HEK293 (cell line): ENCODE measurements at regions not wholly inside any gene's neighbourhood (a gene's known extent, or its start where the extent isn't known, plus 50 kb on each side); places are given as distances from the start of the nearest gene placed in this dataset.

Experiments
- CTCF ChIP-seq: fragments of 450-650 bp; formaldehyde crosslinking; IDR thresholded peaks from 2 replicates; pipeline ENCODE4 v1.5.1; 2016; ENCODE audit warnings: missing biosample characterization, missing genetic modification characterization
- IKZF3 ChIP-seq: fragments of 450-650 bp; IDR thresholded peaks from 2 replicates; pipeline ENCODE4 v1.5.0; 2018; ENCODE audit warnings: missing biosample characterization, mild to moderate bottlenecking, missing genetic modification characterization, moderate library complexity
- ZSCAN23 ChIP-seq: fragments of 450-650 bp; formaldehyde crosslinking; IDR thresholded peaks from 2 replicates; pipeline ENCODE4 v1.5.1; 2016; ENCODE audit warnings: missing biosample characterization, missing genetic modification characterization

- TF ChIP-seq CTCF (no peak), ZSCAN23 (no peak), IKZF3 (tag by site-specific recombination) (no peak)
Measured at GRCh38 chr12:100044266-100044665, 59.5 kb upstream of the ANKS1B start.
